Stomach (tissue), 4 donors: ENCODE measurements at regions not wholly inside any gene's neighbourhood (a gene's known extent, or its start where the extent isn't known, plus 50 kb on each side); places are given as distances from the start of the nearest gene placed in this dataset.

Experiments used
- CTCF ChIP-seq, 7 experiments: fragments of 450-650 bp in 4 of 7; fragments of 200-600 bp in 3 of 7; sonication (generic) in 3 of 7; IDR thresholded peaks; one replicate each; pipeline ENCODE4 v1.5.1; 2016 to 2019; ENCODE audit warnings: antibody characterized with exemption in 7 of 7, control low read depth in 2 of 7, mild to moderate bottlenecking in 1 of 7
- EP300 ChIP-seq: sonication (generic); formaldehyde crosslinking; IDR thresholded peaks from one replicate; pipeline ENCODE4 v1.6.1; 2017; ENCODE audit warnings: antibody characterized with exemption

GRCh38 chr15:25246641-25247406 lies 192.0 kb downstream of the UBE3A start:
- TF ChIP-seq EP300 (no peak), CTCF (IDR thresholded peaks at IDR 0.05) (no peak)
